H1 (cell line): ENCODE measurements at regions not wholly inside any gene's neighbourhood (a gene's known extent, or its start where the extent isn't known, plus 50 kb on each side); places are given as distances from the start of the nearest gene placed in this dataset.

Experiments
- CTCF ChIA-PET: fragments of 300-600 bp; sonication (Branson Sonifier 250); formaldehyde crosslinking; loops from one replicate; lab custom pipeline; 2021; ENCODE audit not compliant: partially characterized antibody; lab: Charles Lee
- POLR2A ChIA-PET: fragments of 300-600 bp; sonication (Branson Sonifier 250); formaldehyde crosslinking; loops from one replicate; lab custom pipeline; 2021; ENCODE audit warnings: inconsistent platforms; ENCODE audit not compliant: partially characterized antibody; lab: Charles Lee
- DNase-seq, 2 experiments: peaks; one replicate each; pipeline versions ENCODE4 v3.0.0 to v3.0.0-alpha.2; 2010 to 2022; ENCODE audit warnings: low spot score in 2 of 2, low read depth in 1 of 2, mixed read lengths in 1 of 2
- FAIRE-seq: peaks from 2 replicates; lab custom pipeline; 2011; peaks lifted over from hg19 to GRCh38; lab: Jason Lieb, UNC
- H2AFZ ChIP-seq: 2 replicates; pipeline ENCODE4 v1.8.1; 2012; ENCODE audit warnings: low read length, inconsistent platforms
- H2AK5ac ChIP-seq: 2 replicates; pipeline ENCODE4 v1.6.1; 2013; ENCODE audit warnings: low read depth, low read length
- H2BK120ac ChIP-seq: replicated peaks from 2 replicates; pipeline ENCODE3; 2013; ENCODE audit warnings: low read depth, low read length, inconsistent platforms
- H2BK12ac ChIP-seq: 2 replicates; pipeline ENCODE4 v1.6.1; 2013; ENCODE audit warnings: low read depth, low read length
- H2BK15ac ChIP-seq: 2 replicates; pipeline ENCODE4 v1.6.1; 2013; ENCODE audit warnings: low read length
- H2BK20ac ChIP-seq: 2 replicates; pipeline ENCODE4 v1.6.1; 2013; ENCODE audit warnings: low read length
- H2BK5ac ChIP-seq: 2 replicates; pipeline ENCODE4 v1.6.1; 2013; ENCODE audit warnings: low read depth, low read length
- H3K14ac ChIP-seq: 2 replicates; pipeline ENCODE4 v1.6.1; 2013; ENCODE audit warnings: inconsistent platforms; ENCODE audit not compliant: insufficient read length
- H3K18ac ChIP-seq: 2 replicates; pipeline ENCODE4 v1.6.1; 2013; ENCODE audit warnings: low read length; ENCODE audit errors: extremely low read depth
- H3K23ac ChIP-seq: 2 replicates; pipeline ENCODE4 v1.6.1; 2013; ENCODE audit warnings: inconsistent platforms; ENCODE audit not compliant: insufficient read length
- H3K23me2 ChIP-seq: 2 replicates; pipeline ENCODE4 v1.6.1; 2013; ENCODE audit warnings: low read depth, low read length
- H3K27ac ChIP-seq: 2 replicates; pipeline ENCODE4 v1.6.1; 2011; ENCODE audit warnings: low read depth, low read length, inconsistent platforms
- H3K27me3 ChIP-seq, 4 experiments: replicated peaks in 1 of 4; 1 replicate in 1 of 4; 2 replicates in 3 of 4; pipeline versions ENCODE4 v1.6.1 to v1.8.1; 2011 to 2013; ENCODE audit warnings: low read length in 3 of 4, mild to moderate bottlenecking in 3 of 4, inconsistent platforms in 2 of 4, mixed read lengths in 2 of 4, moderate library complexity in 1 of 4; ENCODE audit not compliant: control insufficient read depth in 3 of 4, insufficient read depth in 3 of 4; ENCODE audit errors: extremely low read depth in 1 of 4
- H3K36me3 ChIP-seq, 4 experiments: 2 replicates each; pipeline versions ENCODE4 v1.6.1 to v1.8.1; 2011 to 2013; ENCODE audit warnings: mild to moderate bottlenecking in 4 of 4, low read length in 3 of 4, moderate library complexity in 2 of 4, control low read depth in 1 of 4, inconsistent platforms in 1 of 4; ENCODE audit not compliant: insufficient read depth in 4 of 4, control insufficient read depth in 2 of 4
- H3K4ac ChIP-seq: replicated peaks from 2 replicates; pipeline ENCODE3; 2013; ENCODE audit warnings: low read length, low read depth, mixed read lengths, inconsistent platforms; ENCODE audit not compliant: insufficient read length
- H3K4me1 ChIP-seq, 4 experiments: replicated peaks in 1 of 4; 1 replicate in 1 of 4; 2 replicates in 3 of 4; pipeline versions ENCODE4 v1.6.1 to v1.8.1; 2011 to 2013; ENCODE audit warnings: low read length in 3 of 4, inconsistent platforms in 2 of 4, mixed read lengths in 1 of 4; ENCODE audit not compliant: insufficient read depth in 4 of 4, control insufficient read depth in 3 of 4
- H3K4me2 ChIP-seq, 2 experiments: 2 replicates each; pipeline versions ENCODE4 v1.6.1 to v1.8.1; 2011 to 2013; ENCODE audit warnings: low read depth in 2 of 2, low read length in 2 of 2, control low read depth in 1 of 2, inconsistent platforms in 1 of 2, mild to moderate bottlenecking in 1 of 2; ENCODE audit not compliant: insufficient read depth in 1 of 2
- H3K4me3 ChIP-seq, 4 experiments: fragments of 200-600, 300-600 bp in 1 of 4; sonication (generic), shearing (Covaris generic), sonication (Bioruptor Twin) in 1 of 4; 2 replicates each; pipeline versions ENCODE4 v1.5.1 to v1.8.1; 2011 to 2016; ENCODE audit warnings: low read length in 4 of 4, low read depth in 3 of 4, control low read depth in 2 of 4, inconsistent platforms in 2 of 4, mild to moderate bottlenecking in 2 of 4, mixed read lengths in 1 of 4, moderate library complexity in 1 of 4; ENCODE audit not compliant: insufficient read depth in 2 of 4; ENCODE audit errors: extremely low read depth in 1 of 4
- H3K56ac ChIP-seq: replicated peaks from 2 replicates; pipeline ENCODE3; 2013; ENCODE audit warnings: low read depth, mild to moderate bottlenecking, mixed read lengths, low read length, inconsistent platforms; ENCODE audit not compliant: insufficient read length
- H3K79me1 ChIP-seq: 2 replicates; pipeline ENCODE4 v1.6.1; 2013; ENCODE audit warnings: low read depth, low read length, control low read depth
- H3K79me2 ChIP-seq, 2 experiments: 2 replicates each; pipeline versions ENCODE4 v1.6.1 to v1.8.1; 2012 to 2013; ENCODE audit warnings: low read length in 2 of 2, mild to moderate bottlenecking in 2 of 2, inconsistent platforms in 1 of 2; ENCODE audit not compliant: insufficient read depth in 2 of 2, control insufficient read depth in 1 of 2
- H3K9ac ChIP-seq, 4 experiments: replicated peaks in 1 of 4; 1 replicate in 1 of 4; 2 replicates in 3 of 4; pipeline versions ENCODE4 v1.6.1 to v1.8.1; 2011 to 2013; ENCODE audit warnings: low read depth in 3 of 4, low read length in 3 of 4, control low read depth in 2 of 4, mild to moderate bottlenecking in 2 of 4, moderate library complexity in 2 of 4, inconsistent platforms in 1 of 4; ENCODE audit errors: extremely low read depth in 1 of 4
- H3K9me3 ChIP-seq, 2 experiments: 2 replicates each; pipeline versions ENCODE4 v1.6.1 to v1.8.1; 2012 to 2013; ENCODE audit warnings: mild to moderate bottlenecking in 2 of 2, moderate library complexity in 2 of 2, control low read depth in 1 of 2, inconsistent platforms in 1 of 2, low read depth in 1 of 2, low read length in 1 of 2, mixed read lengths in 1 of 2; ENCODE audit not compliant: insufficient read depth in 2 of 2
- H4K20me1 ChIP-seq, 2 experiments: replicated peaks in 1 of 2; 2 replicates each; pipeline versions ENCODE3 to v1.8.1; 2011 to 2013; ENCODE audit warnings: inconsistent platforms in 2 of 2, low read length in 2 of 2, mild to moderate bottlenecking in 1 of 2; ENCODE audit not compliant: insufficient read depth in 2 of 2, control insufficient read depth in 1 of 2
- H4K5ac ChIP-seq: 2 replicates; pipeline ENCODE4 v1.6.1; 2013; ENCODE audit warnings: low read length, low read depth, mixed read lengths, inconsistent platforms; ENCODE audit not compliant: insufficient read length
- H4K8ac ChIP-seq: 2 replicates; pipeline ENCODE4 v1.8.0; 2013; ENCODE audit warnings: mild to moderate bottlenecking, moderate library complexity, low read length, inconsistent platforms; ENCODE audit not compliant: insufficient read depth; ENCODE audit errors: extremely low read depth
- H4K91ac ChIP-seq: replicated peaks from 2 replicates; pipeline ENCODE3; 2013; ENCODE audit warnings: low read length, mixed read lengths, inconsistent platforms; ENCODE audit not compliant: insufficient read length
- ASH2L ChIP-seq: fragments of 200-600, 300-600 bp; sonication (generic); IDR thresholded peaks from one replicate; pipeline ENCODE4 v1.7.1; 2017; ENCODE audit warnings: low read length
- CBX8 ChIP-seq: fragments of 300-800, 300-1000 bp; sonication (generic); IDR thresholded peaks from 2 replicates; pipeline ENCODE4 v1.7.1; 2016; ENCODE audit warnings: low read depth, low read length, borderline replicate concordance
- KDM5A ChIP-seq: fragments of 200-600 bp; IDR thresholded peaks from 2 replicates; pipeline ENCODE4 v1.7.1; 2012; ENCODE audit warnings: mild to moderate bottlenecking, low read length, inconsistent platforms, mixed read lengths
- RNF2 ChIP-seq: fragments of 200-900, 300-1000 bp; sonication (generic); IDR thresholded peaks from 2 replicates; pipeline ENCODE4 v1.7.1; 2016; ENCODE audit warnings: borderline replicate concordance, low read depth, mild to moderate bottlenecking, antibody characterized with exemption, low read length; ENCODE audit not compliant: poor library complexity, severe bottlenecking; ENCODE audit errors: missing control alignments
- USF2 ChIP-seq: IDR thresholded peaks from 2 replicates; pipeline ENCODE4 v1.6.1; 2011; ENCODE audit warnings: low read length, improper control_type of control experiment
- WGBS, 2 experiments: shearing (Covaris generic) in 1 of 2; methylation state at CpG; one replicate each; pipeline versions ENCODE4 v1.1.6 to v1.1.7; 2013 to 2015; ENCODE audit warnings: low lambda C conversion rate in 2 of 2, mixed read lengths in 2 of 2, inconsistent platforms in 1 of 2, low coverage in 1 of 2, missing lambda C conversion rate in 1 of 2; ENCODE audit not compliant: insufficient replicate concordance in 2 of 2, insufficient coverage in 1 of 2, insufficient read length in 1 of 2; ENCODE audit errors: extremely low coverage in 1 of 2, missing lambda C conversion rate in 1 of 2; 5-methylcytosine and 5-hydroxymethylcytosine counted together

DNA sequence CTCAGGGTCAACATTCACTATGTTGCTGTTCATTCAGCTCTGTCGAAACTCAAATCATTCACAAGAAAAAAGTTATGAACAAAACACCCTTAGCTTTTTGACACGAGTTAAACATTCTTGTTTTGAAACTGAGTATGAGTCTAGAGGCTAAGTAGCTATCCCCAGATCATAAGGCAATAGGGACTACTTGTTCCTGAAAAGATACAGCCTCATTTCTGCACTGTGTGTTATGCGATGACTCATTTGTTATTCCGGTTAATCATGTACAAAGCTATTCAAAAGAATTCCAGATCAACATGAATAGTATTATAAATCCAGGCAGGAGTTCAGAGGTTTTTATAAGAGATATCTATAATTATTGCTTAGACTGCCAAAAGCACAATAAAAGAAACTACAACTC, 908.0 kb downstream of the QKI start:
- no peak overlapping the region for H2BK120ac ChIP-seq
- ChIA-PET CTCF (interaction anchor here (1.5 kb wide), 1 partner anchor 154 kb away, joined by 3 read pairs; no protein-coding TSS in a partner anchor), POLR2A (interaction anchor here (0.9 kb wide), 1 partner anchor 35 kb away, joined by 4 read pairs; no protein-coding TSS in a partner anchor)
- H3K9me3 ChIP-seq: no peaks in the 10 kb centered on the region; a peak in 1 of 4 replicates
- H2BK12ac ChIP-seq: no peak overlapping the region
- TF ChIP-seq ASH2L (no peak), USF2 (no peak), KDM5A (no peak), RNF2 (no peak), CBX8 (no peak)
- no peak overlapping the region for H2BK5ac ChIP-seq
- H3K79me1 ChIP-seq: no peaks in the 10 kb centered on the region
- H2BK15ac ChIP-seq: no peak overlapping the region
- no peak overlapping the region for H3K4ac ChIP-seq
- H3K23ac ChIP-seq: no peak overlapping the region
- 95% methylated on average over 4 of the region's 4 CpGs; no CpG with 5 or more reads in 1 of the 2 experiments for WGBS, 2 experiments
- no peaks in the 10 kb centered on the region for H4K20me1 ChIP-seq
- H3K4me1 ChIP-seq: no peaks in the 10 kb centered on the region
- no peak overlapping the region for H3K14ac ChIP-seq
- H3K27ac ChIP-seq: no peak overlapping the region
- no peak overlapping the region for H2BK20ac ChIP-seq
- no peaks in the 10 kb centered on the region for H3K27me3 ChIP-seq
- H3K79me2 ChIP-seq: no peaks in the 10 kb centered on the region
- no peak overlapping the region for H2AFZ ChIP-seq
- no peak overlapping the region for H4K5ac ChIP-seq
- no peak for DNase-seq
- no peak overlapping the region for H2AK5ac ChIP-seq
- H3K9ac ChIP-seq: no peak overlapping the region
- H3K36me3 ChIP-seq: no peaks in the 10 kb centered on the region
- no peak overlapping the region for H3K18ac ChIP-seq
- no peak overlapping the region for H3K4me3 ChIP-seq
- H4K91ac ChIP-seq: no peak overlapping the region
- H3K23me2 ChIP-seq: no peaks in the 10 kb centered on the region
- H3K4me2 ChIP-seq: no peak overlapping the region
- H3K56ac ChIP-seq: no peak overlapping the region
- no peak overlapping the region for H4K8ac ChIP-seq
- FAIRE-seq: no peak
